K562 (cell line): ENCODE measurements at regions not wholly inside any gene's neighbourhood (a gene's known extent, or its start where the extent isn't known, plus 50 kb on each side); places are given as distances from the start of the nearest gene placed in this dataset.

Source experiments
- ATAC-seq: fragments of 200-7000 bp; cut with Tn5 transposase; 3 replicates; pipeline ENCODE4 v1.9.1; 2020; ENCODE audit warnings: moderate library complexity
- BruUV-seq: library from RNA; stranded (reverse); fragments of 400-500 nt; replicated peaks from 2 replicates; lab custom pipeline; 2021; lab: Mats Ljungman, UMichigan
- CTCF ChIA-PET: fragments of 300-600 bp; formaldehyde crosslinking; extraction: SDS; loops from one replicate; lab custom pipeline; 2021; ENCODE audit warnings: low intra/inter-chr PET ratio; lab: Yijun Ruan, JAX
- POLR2A ChIA-PET: fragments of 300-600, 350-650 bp; sonication (Branson Sonifier 250); formaldehyde crosslinking; extraction: SDS; loops from one replicate; lab custom pipeline; 2021; ENCODE audit warnings: antibody characterized with exemption, inconsistent platforms; lab: Yijun Ruan, JAX
- DNase-seq, 4 experiments: peaks; one replicate each; pipeline versions ENCODE4 v3.0.0 to v3.0.0-alpha.2; 2011 to 2018; ENCODE audit warnings: low spot score in 3 of 4, mixed read lengths in 3 of 4; ENCODE audit errors: extremely low read depth in 1 of 4
- FAIRE-seq: peaks from 2 replicates; lab custom pipeline; 2011; peaks lifted over from hg19 to GRCh38; lab: Jason Lieb, UNC
- H2AFZ ChIP-seq: 2 replicates; pipeline ENCODE4 v1.6.0; 2011; ENCODE audit warnings: low read depth, low read length, control low read depth, inconsistent platforms
- H3K27ac ChIP-seq: fragments of 200-600 bp; 3 replicates; pipeline ENCODE4 v1.8.0; 2011; ENCODE audit warnings: low read depth, mild to moderate bottlenecking, control low read depth, inconsistent platforms, low read length, moderate library complexity, mixed read lengths; ENCODE audit errors: extremely low read depth
- H3K27me3 ChIP-seq, 2 experiments: fragments of 300-600 bp in 1 of 2; 2 replicates in 1 of 2; 3 replicates in 1 of 2; pipeline versions ENCODE4 v1.6.0 to v1.8.0; 2011; ENCODE audit warnings: inconsistent platforms in 2 of 2, low read length in 2 of 2, mild to moderate bottlenecking in 1 of 2, mixed read lengths in 1 of 2, moderate library complexity in 1 of 2; ENCODE audit not compliant: control insufficient read depth in 2 of 2, insufficient read depth in 2 of 2
- H3K36me3 ChIP-seq: fragments of 300-600 bp; 3 replicates; pipeline ENCODE4 v1.8.0; 2011; ENCODE audit warnings: mild to moderate bottlenecking, low read length, inconsistent platforms; ENCODE audit not compliant: control insufficient read depth, insufficient read depth
- H3K4me1 ChIP-seq, 2 experiments: fragments of 200-600 bp in 1 of 2; replicated peaks in 1 of 2; 2 replicates in 1 of 2; 3 replicates in 1 of 2; pipeline versions ENCODE4 v1.5.1 to v1.8.0; 2011; ENCODE audit warnings: inconsistent platforms in 2 of 2, low read length in 2 of 2, mild to moderate bottlenecking in 1 of 2, mixed read lengths in 1 of 2, moderate library complexity in 1 of 2; ENCODE audit not compliant: control insufficient read depth in 2 of 2, insufficient read depth in 2 of 2
- H3K4me2 ChIP-seq: 2 replicates; pipeline ENCODE4 v1.6.1; 2011; ENCODE audit warnings: low read length, control low read depth, inconsistent platforms, mixed read lengths; ENCODE audit not compliant: insufficient read depth
- H3K4me3 ChIP-seq: fragments of 200-600 bp; sonication (generic), shearing (Covaris generic); 2 replicates; pipeline ENCODE4 v1.5.1; 2016; ENCODE audit warnings: control low read depth, inconsistent platforms
- H3K79me2 ChIP-seq: fragments of 200-600 bp; 3 replicates; pipeline ENCODE4 v1.8.0; 2011; ENCODE audit warnings: low read length, inconsistent platforms; ENCODE audit not compliant: control insufficient read depth, insufficient read depth
- H3K9ac ChIP-seq, 2 experiments: 2 replicates each; pipeline versions ENCODE4 v1.6.0 to v1.6.1; 2011; ENCODE audit warnings: low read depth in 2 of 2, low read length in 2 of 2, control low read depth in 1 of 2, inconsistent platforms in 1 of 2, mild to moderate bottlenecking in 1 of 2, mixed read lengths in 1 of 2; ENCODE audit not compliant: insufficient read depth in 1 of 2
- H3K9me1 ChIP-seq: one replicate; pipeline ENCODE4 v1.6.0; 2011; ENCODE audit warnings: inconsistent platforms, mild to moderate bottlenecking, low read length, moderate library complexity; ENCODE audit not compliant: control insufficient read depth, insufficient read depth
- H3K9me3 ChIP-seq: replicated peaks from 2 replicates; pipeline ENCODE4 v1.5.1; 2011; ENCODE audit warnings: low read depth, low read length, inconsistent platforms; ENCODE audit not compliant: control insufficient read depth, insufficient read depth
- H4K20me1 ChIP-seq: replicated peaks from 2 replicates; pipeline ENCODE4 v1.6.1; 2011; ENCODE audit warnings: low read length, inconsistent platforms, mixed read lengths; ENCODE audit not compliant: control insufficient read depth, insufficient read depth
- CBFA2T3 ChIP-seq: fragments of 450-650 bp; IDR thresholded peaks from 2 replicates; pipeline ENCODE4 v1.6.1; 2017
- CSDE1 ChIP-seq, 2 experiments: fragments of 450-650 bp; IDR thresholded peaks; 2 replicates each; pipeline ENCODE4 v1.6.1; 2016; ENCODE audit warnings: mild to moderate bottlenecking in 1 of 2
- E4F1 ChIP-seq: fragments of 250-450 bp; sonication (Bioruptor Pico); IDR thresholded peaks from 2 replicates; pipeline ENCODE4 v1.5.0; 2021; ENCODE audit warnings: mild to moderate bottlenecking, borderline replicate concordance
- ELF1 ChIP-seq: fragments of 200-800 bp; sonication (Bioruptor generic); IDR thresholded peaks from 2 replicates; pipeline ENCODE4 v1.6.1; 2016; ENCODE audit warnings: missing genetic modification characterization, missing compliant biosample characterization
- HNRNPH1 ChIP-seq: fragments of 200-400 bp; formaldehyde crosslinking; optimal IDR thresholded peaks from 2 replicates; pipeline ENCODE3; 2017; ENCODE audit warnings: low read depth, mild to moderate bottlenecking, low read length, moderate library complexity
- MAX ChIP-seq: sonication (generic); formaldehyde crosslinking; IDR thresholded peaks from 2 replicates; pipeline ENCODE4 v1.9.0; 2022; ENCODE audit warnings: mild to moderate bottlenecking, missing genetic modification reagents
- SAFB2 ChIP-seq: fragments of 200-400 bp; formaldehyde crosslinking; IDR thresholded peaks from 2 replicates; pipeline ENCODE4 v1.6.1; 2018; ENCODE audit warnings: borderline replicate concordance, low read length, low read depth, moderate library complexity; ENCODE audit not compliant: severe bottlenecking
- TGIF2 ChIP-seq: sonication (generic); formaldehyde crosslinking; IDR thresholded peaks from 2 replicates; pipeline ENCODE4 v1.8.1; 2022; ENCODE audit warnings: mild to moderate bottlenecking, missing genetic modification reagents, moderate library complexity
- U2AF1 ChIP-seq: fragments of 200-400 bp; formaldehyde crosslinking; optimal IDR thresholded peaks from 2 replicates; pipeline ENCODE3; 2017; ENCODE audit warnings: mild to moderate bottlenecking, low read depth, low read length, moderate library complexity
- YBX1 ChIP-seq: fragments of 450-650 bp; IDR thresholded peaks from 2 replicates; pipeline ENCODE4 v1.7.1; 2016; ENCODE audit warnings: mild to moderate bottlenecking
- ZNF785 ChIP-seq: fragments of 250-450 bp; sonication (Bioruptor Pico); IDR thresholded peaks from 2 replicates; pipeline ENCODE4 v1.4.0; 2020; ENCODE audit warnings: mild to moderate bottlenecking
- WGBS: fragments of 100-300 bp; shearing (Covaris generic); methylation state at CpG from one replicate; pipeline ENCODE4 v1.1.6; 2016; ENCODE audit warnings: low coverage, mixed read lengths; ENCODE audit not compliant: insufficient coverage; ENCODE audit errors: missing lambda C conversion rate; 5-methylcytosine and 5-hydroxymethylcytosine counted together
- in situ Hi-C: fragments of 300-500 bp; cut with MboI; formaldehyde crosslinking; loops from 4 replicates; pipeline ENCODE4 v1.15.0; 2018; ENCODE audit warnings: inconsistent platforms, mixed read lengths
- intact Hi-C: fragments of 100-400 bp; cut with micrococcal nuclease; formaldehyde crosslinking; loops from 2 replicates; pipeline ENCODE4 v1.14.2; 2022
- TF ChIP-seq, protein P1 (sequence below): fragments of 450-650 bp; IDR thresholded peaks from 2 replicates; pipeline ENCODE4 v1.6.1; 2018; ENCODE audit warnings: mild to moderate bottlenecking, low read depth; ENCODE audit not compliant: partially characterized antibody

DNA sequence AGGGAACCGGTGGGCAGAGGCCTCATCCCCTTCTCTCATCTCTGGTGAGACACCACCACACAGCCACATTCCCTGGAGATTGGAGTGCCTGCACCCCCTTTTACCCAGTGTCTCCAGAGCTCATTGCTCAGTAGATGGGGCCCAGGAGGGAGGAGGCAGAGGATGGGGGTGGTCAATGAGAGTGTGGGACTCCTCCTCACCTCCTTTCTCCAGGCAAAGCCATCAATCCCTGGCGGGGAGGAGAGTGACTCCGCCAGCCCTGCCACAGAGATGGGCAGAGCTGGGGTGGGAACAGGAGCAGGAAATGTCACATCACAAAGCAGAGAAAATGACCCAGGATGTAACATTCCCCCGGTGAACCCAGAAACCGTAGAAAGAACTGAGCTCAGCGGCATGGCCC, 117.2 kb downstream of the MATN1 start:
- no peak overlapping the region for H3K4me3 ChIP-seq
- in situ Hi-C loops = no loop called here
- POLR2A ChIA-PET = interaction anchor here (1.0 kb wide), 1 partner anchor 14 kb away, joined by 3 read pairs; no protein-coding TSS in a partner anchor
- H2AFZ ChIP-seq = no peak overlapping the region
- no peaks in the 10 kb centered on the region for H4K20me1 ChIP-seq
- no peak overlapping the region for H3K9ac ChIP-seq
- H3K36me3 ChIP-seq = no peaks in the 10 kb centered on the region
- TF ChIP-seq ZNF785 (CRISPR knock-in tag) (no peak), E4F1 (CRISPR knock-in tag) (no peak), TGIF2 (CRISPR knock-in tag) (no peak), MAX (no peak), ELF1 (tag) (no peak), U2AF1 (no peak), SAFB2 (no peak), YBX1 (no peak), CBFA2T3 (no peak), HNRNPH1 (no peak), CSDE1 (IDR thresholded peaks at IDR 0.05) (no peak)
- TF ChIP-seq, protein P1, sequence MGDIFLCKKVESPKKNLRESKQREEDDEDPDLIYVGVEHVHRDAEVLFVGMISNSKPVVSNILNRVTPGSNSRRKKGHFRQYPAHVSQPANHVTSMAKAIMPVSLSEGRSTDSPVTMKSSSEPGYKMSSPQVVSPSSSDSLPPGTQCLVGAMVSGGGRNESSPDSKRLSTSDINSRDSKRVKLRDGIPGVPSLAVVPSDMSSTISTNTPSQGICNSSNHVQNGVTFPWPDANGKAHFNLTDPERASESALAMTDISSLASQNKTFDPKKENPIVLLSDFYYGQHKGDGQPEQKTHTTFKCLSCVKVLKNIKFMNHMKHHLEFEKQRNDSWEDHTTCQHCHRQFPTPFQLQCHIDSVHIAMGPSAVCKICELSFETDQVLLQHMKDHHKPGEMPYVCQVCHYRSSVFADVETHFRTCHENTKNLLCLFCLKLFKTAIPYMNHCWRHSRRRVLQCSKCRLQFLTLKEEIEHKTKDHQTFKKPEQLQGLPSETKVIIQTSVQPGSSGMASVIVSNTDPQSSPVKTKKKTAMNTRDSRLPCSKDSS = no peak
- H3K4me2 ChIP-seq = no peak overlapping the region
- FAIRE-seq (no peak), DNase-seq (no peak), ATAC-seq (no peak)
- H3K4me1 ChIP-seq = no peaks in the 10 kb centered on the region
- H3K9me1 ChIP-seq = no peaks in the 10 kb centered on the region
- H3K27ac ChIP-seq = no peak overlapping the region
- WGBS = 0% methylated on average over 6 of the region's 6 CpGs
- H3K27me3 ChIP-seq = peaks cover 0 to 17% of the 10 kb centered on the region in 2 experiments; a peak in 2 of 5 replicates
- no peaks in the 10 kb centered on the region for H3K79me2 ChIP-seq
- intact Hi-C loops = no loop called here
- CTCF ChIA-PET = no interaction called here
- BruUV-seq = no TSS peak
- no peaks in the 10 kb centered on the region for H3K9me3 ChIP-seq
